Sciatic nerve (tissue), 2 donors: ENCODE measurements at regions not wholly inside any gene's neighbourhood (a gene's known extent, or its start where the extent isn't known, plus 50 kb on each side); places are given as distances from the start of the nearest gene placed in this dataset.
"Not testable (repeated sequence)": the region's sequence is repeated elsewhere in the genome, so short reads cannot be mapped to it uniquely, and the experiment has no call there.

Experiments
- ATAC-seq: fragments of 200-7000 bp; cut with Tn5 transposase; one replicate; pipeline ENCODE4 v1.9.1; 2020; ENCODE audit warnings: mild to moderate bottlenecking, moderate library complexity
- DNase-seq: peaks from one replicate; pipeline ENCODE4 v3.0.0-alpha.2; 2020; ENCODE audit warnings: low spot score
- intact Hi-C: fragments of 100-400 bp; cut with DNase I; formaldehyde crosslinking; loops from one replicate; pipeline ENCODE4 v1.14.2; 2022
- donor health status: DM: no; HTN: no; CAD: no.
- donor health status: DM: no; HTN: no; CAD: no.

GRCh38 chr9:135356796-135357195 lies 122.8 kb upstream of the PPP1R26 start:
- intact Hi-C loops = no loop called here
- DNase-seq (no peak), ATAC-seq (no peak)

GRCh38 chr9:135357863-135358551 lies 121.6 kb upstream of the PPP1R26 start:
- ATAC-seq (no peak), DNase-seq (no peak)
- intact Hi-C loops = no loop called here

- DNase-seq (no peak), ATAC-seq (no peak)
- intact Hi-C loops = no loop called here
Observed at GRCh38 chr9:135358552-135358940, 121.0 kb upstream of the PPP1R26 start.

- intact Hi-C loops = no loop called here
- no peak for DNase-seq
- no peak for ATAC-seq
Observed at GRCh38 chr9:135359764-135360163, 119.8 kb upstream of the PPP1R26 start.

GRCh38 chr9:135360617-135361016 lies 119.0 kb upstream of the PPP1R26 start:
- DNase-seq (no peak), ATAC-seq (no peak)
- intact Hi-C loops = no loop called here

- DNase-seq, intact Hi-C loops, ATAC-seq: not testable (repeated sequence)
Observed at GRCh38 chr9:135361668-135362067, 117.9 kb upstream of the PPP1R26 start.

- ATAC-seq = no peak
- intact Hi-C loops = no loop called here
- DNase-seq = no peak
Observed at GRCh38 chr9:135363596-135363995, 116.0 kb upstream of the PPP1R26 start.

DNA sequence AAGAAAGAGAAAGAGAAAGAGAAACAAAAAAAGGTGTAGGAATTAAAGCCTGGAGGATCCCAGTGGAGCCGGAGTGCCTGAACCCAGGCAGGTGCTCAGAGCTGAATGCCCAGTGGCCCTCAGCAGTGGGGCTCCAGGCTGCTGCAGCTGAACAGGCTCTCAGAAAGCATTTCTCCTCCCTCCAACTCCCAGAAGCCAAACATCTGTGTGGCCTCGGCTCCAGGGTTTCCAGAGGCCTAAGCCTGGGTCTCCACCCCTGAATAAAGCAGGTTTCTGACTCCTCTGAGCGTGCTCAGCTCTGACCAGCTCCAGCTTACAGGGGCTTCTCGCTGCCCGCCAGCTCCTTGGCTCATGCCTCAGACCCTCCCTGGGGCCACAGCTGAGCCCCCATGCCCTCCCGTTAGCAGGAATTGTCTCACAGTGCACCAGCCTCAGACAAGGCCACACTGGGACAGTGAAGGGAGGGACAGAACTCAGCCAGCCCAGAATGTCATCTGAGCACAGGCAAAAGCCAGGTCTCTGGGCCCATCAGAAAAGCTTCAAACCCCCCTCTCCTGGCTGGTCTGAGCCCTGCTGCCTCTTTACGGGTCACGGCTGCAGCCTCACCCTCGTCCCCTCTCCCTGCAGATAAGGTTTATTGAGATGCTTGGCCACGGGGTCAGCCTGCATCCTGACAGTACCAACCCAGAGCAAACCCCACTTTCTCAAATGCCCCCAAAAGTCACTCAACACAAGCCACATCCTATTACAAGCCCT lies 114.4 kb upstream of the PPP1R26 start:
- no peak for DNase-seq
- intact Hi-C loops = no loop called here
- ATAC-seq = no peak

DNA sequence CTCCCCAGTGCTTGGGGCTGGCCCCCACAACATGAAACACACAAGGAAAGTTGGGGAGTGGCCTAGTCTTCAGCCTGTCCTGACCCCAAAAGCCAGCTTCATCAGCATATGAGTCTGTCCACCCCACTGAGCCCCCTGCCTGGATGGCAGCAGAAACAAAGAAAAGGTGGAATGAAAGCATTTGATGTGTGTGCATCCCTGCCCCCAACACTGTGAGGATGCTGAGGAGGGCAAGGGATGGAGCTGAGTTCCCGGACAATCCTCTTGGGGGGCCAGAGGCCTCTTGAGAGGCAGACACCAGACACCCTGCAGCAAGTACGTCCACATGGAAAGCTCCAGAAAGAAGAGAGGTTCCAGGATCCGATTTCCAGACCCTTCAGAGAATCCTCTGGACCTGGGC lies 113.5 kb upstream of the PPP1R26 start:
- intact Hi-C loops = no loop called here
- no peak for ATAC-seq

GRCh38 chr9:135369412-135369990 lies 110.1 kb upstream of the PPP1R26 start:
- intact Hi-C loops = no loop called here
- ATAC-seq (no peak), DNase-seq (no peak)

More for the DNA sequence above, 113.5 kb upstream of the PPP1R26 start:
- DNase-seq = no peak

GRCh38 chr9:135370411-135371375 lies 108.9 kb upstream of the PPP1R26 start:
- intact Hi-C loops = no loop called here
- ATAC-seq (no peak), DNase-seq (no peak)

GRCh38 chr9:135371535-135371934 lies 108.0 kb upstream of the PPP1R26 start:
- DNase-seq (no peak), ATAC-seq (no peak)
- intact Hi-C loops = no loop called here

DNA sequence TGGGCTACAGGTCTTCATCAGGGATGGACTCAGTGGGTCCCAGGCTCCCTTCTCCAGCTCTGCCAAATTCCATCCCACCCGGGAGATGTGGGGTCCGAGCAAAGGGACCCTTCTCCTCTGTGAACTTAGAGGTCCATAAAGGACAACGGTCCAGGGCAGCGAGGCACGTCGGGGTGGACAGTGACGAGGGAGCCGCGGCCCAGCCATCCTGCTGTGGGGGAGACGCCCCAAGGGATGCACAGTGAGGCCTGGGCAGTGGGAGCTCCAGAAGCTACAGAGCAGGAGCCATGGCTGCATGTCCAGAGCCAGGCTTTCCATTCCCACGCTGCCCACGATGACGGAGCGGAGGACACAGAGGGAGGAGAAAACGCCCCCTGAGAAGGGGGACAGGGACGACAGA lies 107.5 kb upstream of the PPP1R26 start:
- intact Hi-C loops = no loop called here
- DNase-seq (no peak), ATAC-seq (no peak)

DNA sequence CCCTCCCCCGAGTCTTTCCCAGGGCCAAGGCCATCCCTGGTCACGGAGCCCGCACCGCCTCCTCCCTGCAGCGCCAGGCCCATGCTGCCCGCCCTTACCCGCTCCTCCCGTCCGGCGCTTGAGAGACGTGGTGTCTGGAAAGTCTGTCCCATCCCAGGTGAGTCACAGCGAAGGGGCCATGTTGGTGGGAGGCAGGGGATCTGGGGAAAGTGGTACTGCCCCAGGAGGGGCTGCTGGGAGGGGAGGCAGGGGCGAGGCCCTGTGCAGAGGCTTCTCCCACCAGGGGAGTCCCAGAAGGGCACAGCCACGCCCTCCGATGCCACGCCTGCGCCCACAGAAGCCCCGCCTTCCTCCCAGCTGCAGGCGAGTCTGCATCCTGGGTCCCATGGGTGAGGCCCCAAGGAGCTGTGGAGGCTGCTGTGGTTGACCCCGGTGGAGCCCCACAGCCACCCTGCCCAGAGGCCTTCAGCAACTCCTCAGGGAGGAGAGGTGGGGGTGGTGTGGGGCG lies 107.0 kb upstream of the PPP1R26 start:
- intact Hi-C loops = no loop called here
- no peak for DNase-seq
- ATAC-seq = no peak

DNA sequence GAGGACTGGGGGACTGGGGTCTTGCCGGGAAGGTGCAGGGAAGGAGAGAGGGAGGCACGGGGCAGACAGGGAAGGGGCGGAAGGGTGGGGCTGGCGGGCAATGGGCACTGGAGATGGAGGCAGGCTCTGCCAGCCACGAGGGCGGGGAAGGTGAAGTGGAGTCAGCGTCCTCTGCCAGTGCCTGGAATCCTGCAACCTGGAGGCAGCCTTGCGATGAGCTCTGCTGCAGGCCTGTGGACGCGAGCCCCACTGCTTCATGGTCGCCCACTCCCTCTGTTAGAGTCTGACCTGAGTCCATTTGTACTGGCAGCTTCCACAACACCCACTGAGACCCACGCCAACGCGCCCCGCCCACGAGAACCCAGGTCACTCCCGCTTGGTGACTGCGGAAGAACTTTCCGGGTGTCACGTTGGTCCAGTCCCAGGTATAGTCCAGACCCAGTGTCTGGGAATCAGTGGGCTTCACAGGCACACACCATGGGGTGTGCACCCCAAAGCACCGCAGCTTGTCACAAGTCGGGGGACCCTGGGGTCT lies 106.4 kb upstream of the PPP1R26 start:
- DNase-seq (no peak), ATAC-seq (no peak)
- intact Hi-C loops = no loop called here

DNA sequence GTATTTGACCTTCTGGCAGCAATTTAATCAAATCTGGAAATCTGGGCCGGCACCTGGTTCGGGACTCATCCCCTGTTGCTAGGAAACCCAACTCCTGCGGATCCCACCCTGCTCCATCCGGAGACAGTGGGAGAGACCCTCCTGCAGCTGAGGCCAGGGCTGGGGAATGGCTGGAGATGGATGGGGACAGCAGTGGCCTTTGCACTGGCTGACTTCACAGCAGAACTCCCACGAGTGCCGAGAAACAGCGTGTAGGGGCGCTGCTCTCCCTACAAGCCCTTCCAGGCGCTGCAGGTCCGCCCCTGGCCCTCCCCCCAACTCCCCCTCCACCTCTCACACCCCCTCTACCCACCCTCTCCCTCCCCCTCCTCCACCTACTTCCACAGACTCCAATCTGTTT lies 105.8 kb upstream of the PPP1R26 start:
- DNase-seq = no peak
- no peak for ATAC-seq
- intact Hi-C loops = no loop called here

- DNase-seq (no peak), ATAC-seq (no peak)
- intact Hi-C loops = no loop called here
Observed at GRCh38 chr9:135374591-135374990, 105.0 kb upstream of the PPP1R26 start.

DNA sequence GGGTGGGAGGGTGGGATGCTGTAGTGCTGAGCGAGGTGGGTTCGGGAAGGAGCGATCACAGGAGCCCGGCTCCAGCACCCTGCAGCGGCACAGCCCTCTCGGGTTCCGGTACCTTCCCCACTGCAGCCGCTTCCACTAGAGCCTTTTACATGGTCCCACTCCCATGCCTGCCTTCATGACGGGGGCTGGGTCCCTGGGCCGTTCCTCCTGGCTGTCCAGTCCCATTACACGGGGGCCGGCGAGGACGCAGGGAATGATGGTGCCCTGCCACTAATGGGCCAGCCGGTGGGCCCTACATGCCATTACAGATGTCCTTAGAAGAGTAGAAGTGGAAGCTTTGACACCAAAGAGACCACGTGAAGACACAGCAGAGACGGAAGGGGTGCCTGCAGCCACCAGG lies 104.6 kb upstream of the PPP1R26 start:
- intact Hi-C loops = no loop called here
- DNase-seq (no peak), ATAC-seq (no peak)
